SK-N-SH (cell line): ENCODE measurements at regions not wholly inside any gene's neighbourhood (a gene's known extent, or its start where the extent isn't known, plus 50 kb on each side); places are given as distances from the start of the nearest gene placed in this dataset.

Source experiments
- EP300 ChIP-seq, 2 experiments: IDR thresholded peaks; 2 replicates each; pipeline versions ENCODE4 v1.4.0 to v1.6.1; 2012; ENCODE audit warnings: borderline replicate concordance in 1 of 2, low read depth in 1 of 2, low read length in 1 of 2
- GABPA ChIP-seq: IDR thresholded peaks from 2 replicates; pipeline ENCODE4 v1.4.0; 2012; ENCODE audit warnings: low read depth, mild to moderate bottlenecking
- JUND ChIP-seq: IDR thresholded peaks from 2 replicates; pipeline ENCODE4 v1.4.0; 2012
- POLR2AphosphoS5 ChIP-seq: IDR thresholded peaks from 2 replicates; pipeline ENCODE4 v1.6.1; 2012; ENCODE audit warnings: low read depth, low read length
- RAD21 ChIP-seq: IDR thresholded peaks from 2 replicates; pipeline ENCODE4 v1.6.1; 2012; ENCODE audit warnings: mild to moderate bottlenecking, low read length
- TEAD4 ChIP-seq: IDR thresholded peaks from 2 replicates; pipeline ENCODE4 v1.4.0; 2012; ENCODE audit warnings: mild to moderate bottlenecking, borderline replicate concordance; ENCODE audit not compliant: insufficient read depth
- YY1 ChIP-seq: IDR thresholded peaks from 2 replicates; pipeline ENCODE4 v1.4.0; 2012; ENCODE audit warnings: low read depth, mild to moderate bottlenecking
- TF ChIP-seq, protein P1 (sequence below): fragments of 200-600 bp; sonication (generic); IDR thresholded peaks from 2 replicates; pipeline ENCODE4 v1.6.1; 2017; ENCODE audit warnings: antibody characterized with exemption, mild to moderate bottlenecking, moderate library complexity
- TF ChIP-seq, protein P2 (sequence below): IDR thresholded peaks from 2 replicates; pipeline ENCODE4 v1.4.0; 2012; ENCODE audit warnings: low read depth, borderline replicate concordance
- TF ChIP-seq, protein P3 (sequence below): IDR thresholded peaks from 2 replicates; pipeline ENCODE4 v1.4.0; 2012; ENCODE audit warnings: low read depth
- TF ChIP-seq, protein P4 (sequence below): IDR thresholded peaks from 2 replicates; pipeline ENCODE4 v1.6.1; 2012; ENCODE audit warnings: mild to moderate bottlenecking, low read depth, low read length, moderate library complexity
- TF ChIP-seq, protein P5 (sequence below): fragments of 150-350 bp; IDR thresholded peaks from 2 replicates; pipeline ENCODE4 v1.6.1; 2017; ENCODE audit warnings: antibody characterized with exemption, low read length, low read depth, borderline replicate concordance
- TF ChIP-seq, protein P6 (sequence below): IDR thresholded peaks from 2 replicates; pipeline ENCODE4; 2012

DNA sequence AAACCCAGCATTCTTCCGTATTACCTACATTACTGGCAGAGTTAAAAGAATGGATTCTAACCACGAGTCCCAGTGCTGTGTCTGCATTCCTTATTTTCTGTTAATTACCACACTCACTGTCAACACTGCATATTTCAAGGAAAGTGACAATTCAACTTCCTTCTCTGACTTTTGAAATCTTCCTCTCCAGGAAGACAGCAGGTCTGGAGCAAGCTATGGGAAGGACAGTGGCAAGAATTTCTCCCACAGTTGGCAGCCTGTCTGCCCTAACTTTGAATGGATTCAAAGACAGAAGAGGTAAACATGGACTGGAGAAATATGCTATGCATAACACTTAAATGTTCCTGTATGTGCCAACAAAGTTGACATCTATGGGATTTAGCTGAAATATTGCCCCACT is 700.5 kb upstream of the CHAC2 start:
- no peak for TF ChIP-seq TEAD4
- TF ChIP-seq, protein P1, sequence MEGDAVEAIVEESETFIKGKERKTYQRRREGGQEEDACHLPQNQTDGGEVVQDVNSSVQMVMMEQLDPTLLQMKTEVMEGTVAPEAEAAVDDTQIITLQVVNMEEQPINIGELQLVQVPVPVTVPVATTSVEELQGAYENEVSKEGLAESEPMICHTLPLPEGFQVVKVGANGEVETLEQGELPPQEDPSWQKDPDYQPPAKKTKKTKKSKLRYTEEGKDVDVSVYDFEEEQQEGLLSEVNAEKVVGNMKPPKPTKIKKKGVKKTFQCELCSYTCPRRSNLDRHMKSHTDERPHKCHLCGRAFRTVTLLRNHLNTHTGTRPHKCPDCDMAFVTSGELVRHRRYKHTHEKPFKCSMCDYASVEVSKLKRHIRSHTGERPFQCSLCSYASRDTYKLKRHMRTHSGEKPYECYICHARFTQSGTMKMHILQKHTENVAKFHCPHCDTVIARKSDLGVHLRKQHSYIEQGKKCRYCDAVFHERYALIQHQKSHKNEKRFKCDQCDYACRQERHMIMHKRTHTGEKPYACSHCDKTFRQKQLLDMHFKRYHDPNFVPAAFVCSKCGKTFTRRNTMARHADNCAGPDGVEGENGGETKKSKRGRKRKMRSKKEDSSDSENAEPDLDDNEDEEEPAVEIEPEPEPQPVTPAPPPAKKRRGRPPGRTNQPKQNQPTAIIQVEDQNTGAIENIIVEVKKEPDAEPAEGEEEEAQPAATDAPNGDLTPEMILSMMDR: no peak
- TF ChIP-seq GABPA: no peak
- no peak for TF ChIP-seq RAD21
- no peak for TF ChIP-seq EP300 (IDR thresholded peaks at IDR 0.05; ENCODE audit: borderline replicate concordance in 1 of 2, low read depth in 1 of 2, low read length in 1 of 2)
- no peak for TF ChIP-seq YY1
- no peak for TF ChIP-seq POLR2AphosphoS5
- TF ChIP-seq, protein P2, sequence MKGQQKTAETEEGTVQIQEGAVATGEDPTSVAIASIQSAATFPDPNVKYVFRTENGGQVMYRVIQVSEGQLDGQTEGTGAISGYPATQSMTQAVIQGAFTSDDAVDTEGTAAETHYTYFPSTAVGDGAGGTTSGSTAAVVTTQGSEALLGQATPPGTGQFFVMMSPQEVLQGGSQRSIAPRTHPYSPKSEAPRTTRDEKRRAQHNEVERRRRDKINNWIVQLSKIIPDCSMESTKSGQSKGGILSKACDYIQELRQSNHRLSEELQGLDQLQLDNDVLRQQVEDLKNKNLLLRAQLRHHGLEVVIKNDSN: no peak
- no peak for TF ChIP-seq JUND
- TF ChIP-seq, protein P3, sequence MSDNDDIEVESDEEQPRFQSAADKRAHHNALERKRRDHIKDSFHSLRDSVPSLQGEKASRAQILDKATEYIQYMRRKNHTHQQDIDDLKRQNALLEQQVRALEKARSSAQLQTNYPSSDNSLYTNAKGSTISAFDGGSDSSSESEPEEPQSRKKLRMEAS: no peak
- TF ChIP-seq, protein P4, sequence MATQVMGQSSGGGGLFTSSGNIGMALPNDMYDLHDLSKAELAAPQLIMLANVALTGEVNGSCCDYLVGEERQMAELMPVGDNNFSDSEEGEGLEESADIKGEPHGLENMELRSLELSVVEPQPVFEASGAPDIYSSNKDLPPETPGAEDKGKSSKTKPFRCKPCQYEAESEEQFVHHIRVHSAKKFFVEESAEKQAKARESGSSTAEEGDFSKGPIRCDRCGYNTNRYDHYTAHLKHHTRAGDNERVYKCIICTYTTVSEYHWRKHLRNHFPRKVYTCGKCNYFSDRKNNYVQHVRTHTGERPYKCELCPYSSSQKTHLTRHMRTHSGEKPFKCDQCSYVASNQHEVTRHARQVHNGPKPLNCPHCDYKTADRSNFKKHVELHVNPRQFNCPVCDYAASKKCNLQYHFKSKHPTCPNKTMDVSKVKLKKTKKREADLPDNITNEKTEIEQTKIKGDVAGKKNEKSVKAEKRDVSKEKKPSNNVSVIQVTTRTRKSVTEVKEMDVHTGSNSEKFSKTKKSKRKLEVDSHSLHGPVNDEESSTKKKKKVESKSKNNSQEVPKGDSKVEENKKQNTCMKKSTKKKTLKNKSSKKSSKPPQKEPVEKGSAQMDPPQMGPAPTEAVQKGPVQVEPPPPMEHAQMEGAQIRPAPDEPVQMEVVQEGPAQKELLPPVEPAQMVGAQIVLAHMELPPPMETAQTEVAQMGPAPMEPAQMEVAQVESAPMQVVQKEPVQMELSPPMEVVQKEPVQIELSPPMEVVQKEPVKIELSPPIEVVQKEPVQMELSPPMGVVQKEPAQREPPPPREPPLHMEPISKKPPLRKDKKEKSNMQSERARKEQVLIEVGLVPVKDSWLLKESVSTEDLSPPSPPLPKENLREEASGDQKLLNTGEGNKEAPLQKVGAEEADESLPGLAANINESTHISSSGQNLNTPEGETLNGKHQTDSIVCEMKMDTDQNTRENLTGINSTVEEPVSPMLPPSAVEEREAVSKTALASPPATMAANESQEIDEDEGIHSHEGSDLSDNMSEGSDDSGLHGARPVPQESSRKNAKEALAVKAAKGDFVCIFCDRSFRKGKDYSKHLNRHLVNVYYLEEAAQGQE: no peak
- TF ChIP-seq, protein P5, sequence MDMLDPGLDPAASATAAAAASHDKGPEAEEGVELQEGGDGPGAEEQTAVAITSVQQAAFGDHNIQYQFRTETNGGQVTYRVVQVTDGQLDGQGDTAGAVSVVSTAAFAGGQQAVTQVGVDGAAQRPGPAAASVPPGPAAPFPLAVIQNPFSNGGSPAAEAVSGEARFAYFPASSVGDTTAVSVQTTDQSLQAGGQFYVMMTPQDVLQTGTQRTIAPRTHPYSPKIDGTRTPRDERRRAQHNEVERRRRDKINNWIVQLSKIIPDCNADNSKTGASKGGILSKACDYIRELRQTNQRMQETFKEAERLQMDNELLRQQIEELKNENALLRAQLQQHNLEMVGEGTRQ: no peak
- TF ChIP-seq, protein P6, sequence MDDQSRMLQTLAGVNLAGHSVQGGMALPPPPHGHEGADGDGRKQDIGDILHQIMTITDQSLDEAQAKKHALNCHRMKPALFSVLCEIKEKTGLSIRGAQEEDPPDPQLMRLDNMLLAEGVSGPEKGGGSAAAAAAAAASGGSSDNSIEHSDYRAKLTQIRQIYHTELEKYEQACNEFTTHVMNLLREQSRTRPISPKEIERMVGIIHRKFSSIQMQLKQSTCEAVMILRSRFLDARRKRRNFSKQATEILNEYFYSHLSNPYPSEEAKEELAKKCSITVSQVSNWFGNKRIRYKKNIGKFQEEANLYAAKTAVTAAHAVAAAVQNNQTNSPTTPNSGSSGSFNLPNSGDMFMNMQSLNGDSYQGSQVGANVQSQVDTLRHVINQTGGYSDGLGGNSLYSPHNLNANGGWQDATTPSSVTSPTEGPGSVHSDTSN: no peak
